Activated CD8-positive, alpha-beta T cell treated with anti-CD3 and anti-CD28 coated beads for 36 hours (primary cell): ENCODE measurements at regions not wholly inside any gene's neighbourhood (a gene's known extent, or its start where the extent isn't known, plus 50 kb on each side); places are given as distances from the start of the nearest gene placed in this dataset.

Experiments
- ATAC-seq: fragments of 200-7000 bp; cut with Tn5 transposase; one replicate; pipeline ENCODE4 v1.10.0; 2021; ENCODE audit warnings: mild to moderate bottlenecking, moderate library complexity
- CTCF ChIA-PET: fragments of 350-600 bp; sonication (Branson Sonifier 250); formaldehyde crosslinking; loops from one replicate; lab custom pipeline; 2021; ENCODE audit warnings: antibody characterized with exemption; lab: Charles Lee
- POLR2A ChIA-PET: fragments of 350-600 bp; sonication (Branson Sonifier 250); formaldehyde crosslinking; loops from one replicate; lab custom pipeline; 2021; ENCODE audit warnings: antibody characterized with exemption; lab: Charles Lee
- DNase-seq: peaks from one replicate; pipeline ENCODE4 v3.0.0-alpha.2; 2020
- H3K27ac Mint-ChIP-seq: one replicate; pipeline ENCODE4 v1.8.0; 2021; ENCODE audit warnings: mild to moderate bottlenecking, mixed read lengths
- H3K27me3 Mint-ChIP-seq: one replicate; pipeline ENCODE4 v1.8.0; 2021; ENCODE audit warnings: mixed read lengths
- H3K36me3 Mint-ChIP-seq: one replicate; pipeline ENCODE4 v1.8.0; 2021; ENCODE audit warnings: low read depth, mixed read lengths
- H3K4me1 Mint-ChIP-seq: one replicate; pipeline ENCODE4 v1.8.0; 2021; ENCODE audit warnings: low read depth, mixed read lengths
- H3K4me3 Mint-ChIP-seq: one replicate; pipeline ENCODE4 v1.8.0; 2021; ENCODE audit warnings: mild to moderate bottlenecking, moderate library complexity, mixed read lengths
- H3K9me3 Mint-ChIP-seq: one replicate; pipeline ENCODE4 v1.8.0; 2021; ENCODE audit warnings: mixed read lengths
- CTCF ChIP-seq: fragments of 200-600 bp; IDR thresholded peaks from one replicate; pipeline ENCODE4 v1.8.0; 2022; ENCODE audit warnings: antibody characterized with exemption, mild to moderate bottlenecking
- intact Hi-C: fragments of 100-400 bp; cut with micrococcal nuclease; formaldehyde crosslinking; loops from one replicate; pipeline ENCODE4 v1.10.0; 2022

- POLR2A ChIA-PET: no interaction called here
- CTCF ChIA-PET: interaction anchor here (0.6 to 3.1 kb wide), 15 partner anchors 8 to 1677 kb away, joined by 3 to 20 read pairs (median 3); no protein-coding TSS in a partner anchor
- H3K9me3 Mint-ChIP-seq: no peaks in the 10 kb centered on the region
- no peak for TF ChIP-seq CTCF
- no peaks in the 10 kb centered on the region for H3K36me3 Mint-ChIP-seq
- no peak for ATAC-seq
- no peaks in the 10 kb centered on the region for H3K4me1 Mint-ChIP-seq
- intact Hi-C loops: loop anchor here (2.0 to 10.0 kb wide), 2 partner anchors 274 to 792 kb away; partner anchors contain the start of gene SEMA6D
- H3K27ac Mint-ChIP-seq: no peak overlapping the region
- peaks cover 2% of the 10 kb centered on the region for H3K27me3 Mint-ChIP-seq
- H3K4me3 Mint-ChIP-seq: no peak overlapping the region
- no peak for DNase-seq
These were observed 132.2 kb upstream of the SLC24A5 start for GRCh38 chr15:47988564-47988963.

GRCh38 chr15:47990821-47991220 lies 130.0 kb upstream of the SLC24A5 start:
- no peaks in the 10 kb centered on the region for H3K4me1 Mint-ChIP-seq
- peaks cover 1% of the 10 kb centered on the region for H3K27me3 Mint-ChIP-seq
- ATAC-seq (no peak), DNase-seq (no peak)
- H3K9me3 Mint-ChIP-seq: no peaks in the 10 kb centered on the region
- H3K36me3 Mint-ChIP-seq: no peaks in the 10 kb centered on the region
- CTCF ChIA-PET: interaction anchor here (1.5 kb wide), 1 partner anchor 795 kb away, joined by 5 read pairs; no protein-coding TSS in a partner anchor
- no peak overlapping the region for H3K4me3 Mint-ChIP-seq
- no peak for TF ChIP-seq CTCF
- POLR2A ChIA-PET: no interaction called here
- H3K27ac Mint-ChIP-seq: no peak overlapping the region
- intact Hi-C loops: no loop called here

- H3K4me1 Mint-ChIP-seq: no peaks in the 10 kb centered on the region
- no peaks in the 10 kb centered on the region for H3K36me3 Mint-ChIP-seq
- intact Hi-C loops: no loop called here
- no peaks in the 10 kb centered on the region for H3K9me3 Mint-ChIP-seq
- H3K27me3 Mint-ChIP-seq: no peaks in the 10 kb centered on the region
- H3K27ac Mint-ChIP-seq: no peak overlapping the region
- DNase-seq: no peak
- ChIA-PET CTCF (no interaction called here), POLR2A (no interaction called here)
- H3K4me3 Mint-ChIP-seq: no peak overlapping the region
- no peak for ATAC-seq
- TF ChIP-seq CTCF: no peak
These were observed 129.4 kb upstream of the SLC24A5 start for GRCh38 chr15:47991357-47991756.

GRCh38 chr15:47993051-47993450 lies 127.7 kb upstream of the SLC24A5 start:
- no peaks in the 10 kb centered on the region for H3K36me3 Mint-ChIP-seq
- intact Hi-C loops: no loop called here
- ChIA-PET POLR2A (interaction anchor here (0.7 kb wide), 1 partner anchor 770 kb away, joined by 3 read pairs; no protein-coding TSS in a partner anchor), CTCF (no interaction called here)
- no peak overlapping the region for H3K27ac Mint-ChIP-seq
- H3K4me3 Mint-ChIP-seq: no peak overlapping the region
- no peak for DNase-seq
- H3K9me3 Mint-ChIP-seq: no peaks in the 10 kb centered on the region
- no peaks in the 10 kb centered on the region for H3K27me3 Mint-ChIP-seq
- no peaks in the 10 kb centered on the region for H3K4me1 Mint-ChIP-seq
- no peak for TF ChIP-seq CTCF
- no peak for ATAC-seq

DNA sequence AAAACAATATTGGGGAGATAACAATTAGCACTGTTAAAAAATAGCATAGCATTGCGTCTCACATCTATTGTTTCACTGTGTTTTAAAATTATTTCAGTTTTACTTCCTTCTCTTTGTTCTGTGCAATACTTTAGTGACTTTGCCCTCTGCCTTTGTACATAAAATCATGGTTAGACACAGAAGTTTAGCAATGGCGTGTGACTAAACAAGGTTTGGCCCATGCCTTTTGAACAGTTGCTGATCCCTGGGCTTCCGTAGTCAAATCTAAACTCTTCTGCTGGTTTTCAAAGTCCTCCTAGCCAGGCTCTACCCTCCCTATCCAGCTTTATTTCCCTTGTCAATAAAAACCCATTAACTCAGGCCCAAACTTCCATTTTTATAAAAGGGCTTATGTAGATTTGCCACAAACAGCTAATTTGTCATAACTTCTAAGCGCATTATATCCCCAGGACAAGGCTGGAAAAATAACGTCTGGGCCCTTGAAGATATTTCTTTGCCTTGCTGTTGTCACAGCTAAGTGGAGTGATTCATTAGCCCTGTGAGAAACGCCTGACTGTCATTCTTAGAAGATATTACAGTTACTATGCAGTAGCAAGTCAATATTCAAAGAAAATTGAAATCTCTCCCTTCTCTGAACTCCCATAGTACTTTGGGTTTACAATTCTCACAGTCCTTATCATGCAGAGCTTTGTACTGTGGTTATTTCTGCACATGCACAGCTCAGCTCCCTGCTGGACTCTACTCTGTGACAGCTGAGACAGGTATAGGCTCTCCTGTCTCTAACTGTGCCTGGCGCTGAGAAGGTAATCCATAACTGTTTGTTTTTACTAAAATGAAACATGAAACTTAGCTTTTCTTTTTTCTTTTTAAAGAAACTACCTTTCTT lies 123.4 kb upstream of the SLC24A5 start:
- DNase-seq (no peak), ATAC-seq (no peak)
- H3K27me3 Mint-ChIP-seq: no peaks in the 10 kb centered on the region
- no peaks in the 10 kb centered on the region for H3K9me3 Mint-ChIP-seq
- CTCF ChIA-PET: interaction anchor here (0.8 kb wide), 2 partner anchors 10 to 289 kb away, joined by 3 read pairs; no protein-coding TSS in a partner anchor
- H3K4me3 Mint-ChIP-seq: no peak overlapping the region
- H3K36me3 Mint-ChIP-seq: no peaks in the 10 kb centered on the region
- H3K27ac Mint-ChIP-seq: no peak overlapping the region
- POLR2A ChIA-PET: no interaction called here
- intact Hi-C loops: no loop called here
- TF ChIP-seq CTCF: no peak
- H3K4me1 Mint-ChIP-seq: no peaks in the 10 kb centered on the region
